Neuronal stem cell (in vitro differentiated cells): ENCODE measurements at regions not wholly inside any gene's neighbourhood (a gene's known extent, or its start where the extent isn't known, plus 50 kb on each side); places are given as distances from the start of the nearest gene placed in this dataset.
A peak's percentile ranks its signal among the peaks of the same experiment; 100 is the strongest.

ENCODE experiments used
- DNase-seq: peaks from one replicate; pipeline ENCODE4 v3.0.0-alpha.2; 2013; ENCODE audit warnings: low spot score
- H2AFZ ChIP-seq: one replicate; pipeline ENCODE4 v1.6.1; 2013; ENCODE audit warnings: mild to moderate bottlenecking, low read length, inconsistent platforms
- H2AK5ac ChIP-seq: 2 replicates; pipeline ENCODE4 v1.6.1; 2013; ENCODE audit warnings: low read depth, mild to moderate bottlenecking, inconsistent platforms, low read length, moderate library complexity, mixed read lengths
- H2BK120ac ChIP-seq: 2 replicates; pipeline ENCODE4 v1.6.1; 2013; ENCODE audit warnings: low read depth, mild to moderate bottlenecking, inconsistent platforms, low read length, moderate library complexity, mixed read lengths
- H2BK12ac ChIP-seq: one replicate; pipeline ENCODE4 v1.6.1; 2013; ENCODE audit warnings: low read length, inconsistent platforms
- H2BK15ac ChIP-seq: 2 replicates; pipeline ENCODE4 v1.6.1; 2013; ENCODE audit warnings: mild to moderate bottlenecking, low read length, inconsistent platforms, mixed read lengths
- H2BK5ac ChIP-seq: one replicate; pipeline ENCODE4 v1.6.1; 2013; ENCODE audit warnings: inconsistent platforms, mild to moderate bottlenecking, low read length, moderate library complexity
- H3K14ac ChIP-seq: one replicate; pipeline ENCODE4 v1.6.1; 2013; ENCODE audit warnings: low read length, inconsistent platforms
- H3K18ac ChIP-seq: 2 replicates; pipeline ENCODE4 v1.6.1; 2013; ENCODE audit warnings: low read length, inconsistent platforms
- H3K23ac ChIP-seq: 2 replicates; pipeline ENCODE4 v1.6.1; 2013; ENCODE audit warnings: low read depth, mild to moderate bottlenecking, mixed read lengths, low read length, inconsistent platforms; ENCODE audit not compliant: poor library complexity
- H3K27ac ChIP-seq: replicated peaks from 3 replicates; pipeline ENCODE4 v1.5.1; 2013; ENCODE audit warnings: low read length, inconsistent platforms
- H3K27me3 ChIP-seq, 3 experiments: 2 replicates each; pipeline ENCODE4 v1.6.1; 2013; ENCODE audit warnings: low read length in 3 of 3, mild to moderate bottlenecking in 2 of 3, inconsistent platforms in 1 of 3, low read depth in 1 of 3, mixed read lengths in 1 of 3, moderate library complexity in 1 of 3; ENCODE audit not compliant: control insufficient read depth in 3 of 3, insufficient read depth in 3 of 3
- H3K36me3 ChIP-seq, 2 donors: replicated peaks in 1 of 2; 2 replicates each; pipeline ENCODE4 v1.6.1; 2013; ENCODE audit warnings: low read length in 2 of 2; ENCODE audit not compliant: control insufficient read depth in 2 of 2, insufficient read depth in 2 of 2
- H3K4ac ChIP-seq: 2 replicates; pipeline ENCODE4 v1.6.1; 2013; ENCODE audit warnings: inconsistent platforms, mild to moderate bottlenecking, low read length, moderate library complexity
- H3K4me1 ChIP-seq, 2 donors: 1 replicate in 1 of 2; 2 replicates in 1 of 2; pipeline ENCODE4 v1.6.1; 2013; ENCODE audit warnings: low read length in 2 of 2, low read depth in 1 of 2; ENCODE audit not compliant: control insufficient read depth in 2 of 2, insufficient read depth in 1 of 2
- H3K4me2 ChIP-seq: one replicate; pipeline ENCODE4 v1.6.1; 2013; ENCODE audit warnings: mild to moderate bottlenecking, low read length, inconsistent platforms; ENCODE audit not compliant: insufficient read depth, poor library complexity, severe bottlenecking
- H3K4me3 ChIP-seq, 2 donors: 2 replicates each; pipeline ENCODE4 v1.5.1; 2013; ENCODE audit warnings: low read length in 2 of 2, mild to moderate bottlenecking in 2 of 2, inconsistent platforms in 1 of 2, moderate library complexity in 1 of 2
- H3K79me1 ChIP-seq: one replicate; pipeline ENCODE4 v1.6.1; 2013; ENCODE audit warnings: low read depth, mild to moderate bottlenecking, inconsistent platforms, low read length, moderate library complexity
- H3K9ac ChIP-seq: one replicate; pipeline ENCODE4 v1.6.1; 2013; ENCODE audit warnings: mild to moderate bottlenecking, low read depth, low read length, inconsistent platforms; ENCODE audit not compliant: poor library complexity
- H3K9me3 ChIP-seq, 2 donors: replicated peaks in 1 of 2; 2 replicates each; pipeline versions ENCODE3 to v1.6.1; 2013; ENCODE audit warnings: low read length in 2 of 2, mild to moderate bottlenecking in 2 of 2, inconsistent platforms in 1 of 2, low read depth in 1 of 2, mixed read lengths in 1 of 2, moderate library complexity in 1 of 2; ENCODE audit not compliant: control insufficient read depth in 2 of 2, insufficient read depth in 1 of 2
- H4K8ac ChIP-seq: one replicate; pipeline ENCODE4 v1.6.1; 2013; ENCODE audit warnings: low read depth, mild to moderate bottlenecking, inconsistent platforms, low read length, moderate library complexity
- H4K91ac ChIP-seq: one replicate; pipeline ENCODE4 v1.6.1; 2013; ENCODE audit warnings: low read length, low read depth, mild to moderate bottlenecking, inconsistent platforms; ENCODE audit not compliant: poor library complexity
- WGBS, 2 donors: extraction: QIAGEN DNeasy Blood & Tissue Kit; methylation state at CpG; one replicate each; pipeline ENCODE4 v1.1.7; 2013; ENCODE audit warnings: missing lambda C conversion rate in 2 of 2, mixed read lengths in 1 of 2; ENCODE audit not compliant: insufficient read length in 2 of 2, insufficient replicate concordance in 1 of 2; ENCODE audit errors: extremely low coverage in 2 of 2; 5-methylcytosine and 5-hydroxymethylcytosine counted together

GRCh38 chr5:126354012-126354857 lies 69.0 kb upstream of the GRAMD2B start:
- no peak overlapping the region for H3K4me3 ChIP-seq
- peak overlapping the region; percentile 74 for H2AFZ ChIP-seq
- H3K9ac ChIP-seq = no peak overlapping the region
- no peaks in the 10 kb centered on the region for H3K36me3 ChIP-seq
- no CpG with 5 or more reads among the region's 6 CpGs for WGBS, 2 donors
- no peak overlapping the region for H3K23ac ChIP-seq
- H3K14ac ChIP-seq = no peak overlapping the region
- peaks cover 9 to 12% of the 10 kb centered on the region in 2 donors for H3K4me1 ChIP-seq
- DNase-seq = no peak
- no peak overlapping the region for H3K27ac ChIP-seq
- no peak overlapping the region for H3K4me2 ChIP-seq
- no peak overlapping the region for H2BK15ac ChIP-seq
- H2BK12ac ChIP-seq = no peak overlapping the region
- no peaks in the 10 kb centered on the region for H3K79me1 ChIP-seq
- no peaks in the 10 kb centered on the region for H3K9me3 ChIP-seq
- no peak overlapping the region for H2BK120ac ChIP-seq
- H2AK5ac ChIP-seq = no peak overlapping the region
- no peak overlapping the region for H2BK5ac ChIP-seq
- H4K91ac ChIP-seq = no peak overlapping the region
- H3K4ac ChIP-seq = no peak overlapping the region
- H3K27me3 ChIP-seq = no peaks in the 10 kb centered on the region
- H3K18ac ChIP-seq = no peak overlapping the region
- H4K8ac ChIP-seq = no peak overlapping the region

- Histone ChIP-seq H2AFZ (no peak overlapping the region), H3K4me3 (no peak overlapping the region), H3K9ac (no peak overlapping the region), H2AK5ac (no peak overlapping the region), H2BK15ac (no peak overlapping the region), H3K18ac (no peak overlapping the region), H3K23ac (no peak overlapping the region), H2BK5ac (no peak overlapping the region), H4K91ac (no peak overlapping the region), H3K4ac (no peak overlapping the region), H3K4me2 (no peak overlapping the region), H3K9me3 (no peaks in the 10 kb centered on the region), H3K79me1 (no peaks in the 10 kb centered on the region), H3K36me3 (no peaks in the 10 kb centered on the region), H3K27ac (no peak overlapping the region), H3K27me3 (no peaks in the 10 kb centered on the region), H3K4me1 (peaks cover 3 to 7% of the 10 kb centered on the region in 2 donors), H4K8ac (no peak overlapping the region), H3K14ac (no peak overlapping the region), H2BK12ac (no peak overlapping the region), H2BK120ac (no peak overlapping the region)
- no peak for DNase-seq
- no CpG with 5 or more reads among the region's 5 CpGs for WGBS, 2 donors
Observed at GRCh38 chr5:126354858-126355731, 68.1 kb upstream of the GRAMD2B start.

DNA sequence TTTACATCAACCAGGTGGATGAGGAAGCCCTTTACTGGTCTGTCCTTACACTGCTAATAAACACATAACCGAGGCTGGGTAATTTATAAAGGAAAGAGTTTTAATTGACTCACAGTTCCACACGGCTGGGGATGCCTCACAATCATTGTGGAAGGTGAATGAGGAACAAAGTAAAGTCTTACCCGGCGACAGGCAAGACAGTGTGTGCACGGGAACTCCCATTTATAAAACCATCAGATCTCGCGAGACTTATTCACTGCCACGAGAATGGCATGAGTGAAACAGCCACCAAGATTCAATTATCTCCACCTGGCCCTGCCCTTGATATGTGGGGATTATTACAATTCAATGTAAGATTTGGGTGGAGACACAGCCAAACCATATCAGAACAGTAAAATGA lies 67.3 kb upstream of the GRAMD2B start:
- H2AK5ac ChIP-seq = no peak overlapping the region
- H2BK12ac ChIP-seq = no peak overlapping the region
- no peaks in the 10 kb centered on the region for H3K79me1 ChIP-seq
- no peak overlapping the region for H2BK120ac ChIP-seq
- no peak overlapping the region for H3K23ac ChIP-seq
- H3K36me3 ChIP-seq = no peaks in the 10 kb centered on the region
- H3K18ac ChIP-seq = no peak overlapping the region
- H4K91ac ChIP-seq = no peak overlapping the region
- no peak overlapping the region for H3K4me3 ChIP-seq
- H3K4me1 ChIP-seq = peaks cover 3 to 6% of the 10 kb centered on the region in 2 donors
- WGBS, 2 donors = no CpG with 5 or more reads among the region's 8 CpGs
- H3K14ac ChIP-seq = no peak overlapping the region
- H3K27me3 ChIP-seq = no peaks in the 10 kb centered on the region
- no peak overlapping the region for H2BK15ac ChIP-seq
- H3K9ac ChIP-seq = no peak overlapping the region
- no peak overlapping the region for H3K27ac ChIP-seq
- H4K8ac ChIP-seq = no peak overlapping the region
- H3K4ac ChIP-seq = no peak overlapping the region
- DNase-seq = no peak
- H2BK5ac ChIP-seq = no peak overlapping the region
- no peak overlapping the region for H3K4me2 ChIP-seq
- H2AFZ ChIP-seq = peak overlapping the region; percentile 46
- H3K9me3 ChIP-seq = no peaks in the 10 kb centered on the region
